ENCODE measurements at regions not wholly inside any gene's neighbourhood (a gene's known extent, or its start where the extent isn't known, plus 50 kb on each side); places are given as distances from the start of the nearest gene placed in this dataset.

- Histone ChIP-seq H3K9me1 (replicated peaks; ENCODE audit: control insufficient read depth, extremely low read depth, insufficient read depth, low read length) (no peaks in the 10 kb centered on the region), H3K4me1 (ENCODE audit: control insufficient read depth, extremely low read depth, insufficient read depth, low read length) (no peaks in the 10 kb centered on the region), H4K20me1 (replicated peaks; ENCODE audit: control insufficient read depth, extremely low read depth, insufficient read depth, low read length) (no peaks in the 10 kb centered on the region), H3K27ac (ENCODE audit: insufficient read depth, low read depth, low read length) (no peak overlapping the region), H3K79me2 (ENCODE audit: control insufficient read depth, insufficient read depth, low read length) (no peaks in the 10 kb centered on the region), H3K9ac (replicated peaks; ENCODE audit: extremely low read depth, insufficient read depth, low read length) (no peak overlapping the region), H3K4me2 (ENCODE audit: insufficient read depth, low read length) (no peak overlapping the region), H3K27me3 (ENCODE audit: control insufficient read depth in 2 of 2, insufficient read depth in 2 of 2, low read length in 2 of 2) (no peaks in the 10 kb centered on the region), H2AFZ (ENCODE audit: low read depth, low read length) (no peak overlapping the region), H3K36me3 (ENCODE audit: control insufficient read depth in 2 of 2, extremely low read depth in 1 of 2, insufficient read depth in 2 of 2, low read length in 2 of 2) (no peaks in the 10 kb centered on the region), H3K4me3 (replicated peaks in 1 of 3; ENCODE audit: insufficient read depth in 1 of 3, low read depth in 1 of 3, low read length in 3 of 3) (no peak overlapping the region), H3K9me3 (replicated peaks; ENCODE audit: control insufficient read depth, insufficient read depth, low read length) (no peaks in the 10 kb centered on the region)
- ChIA-PET CTCF (no interaction called here), POLR2A (no interaction called here)
- BruUV-seq (replicated peaks) = no TSS peak
- DNase-seq (ENCODE audit: low read depth, low spot score) (no peak), FAIRE-seq (no peak)
- intact Hi-C loops (cut with micrococcal nuclease) (no loop called here), dilution Hi-C loops (cut with MboI; ENCODE audit: extremely low pct_ligation_motif_present, low sequenced_read_pairs) (no loop called here)
- TF ChIP-seq FOS (IDR thresholded peaks at IDR 0.05; ENCODE audit: borderline replicate concordance, insufficient read depth, low read length) (no peak), MAX (IDR thresholded peaks at IDR 0.05; ENCODE audit: insufficient read depth, insufficient read length) (no peak), MYC (IDR thresholded peaks at IDR 0.05; ENCODE audit: low read depth, low read length) (no peak), POLR2AphosphoS5 (IDR thresholded peaks at IDR 0.05; ENCODE audit: insufficient read depth, low read depth, low read length) (no peak)
Measured at GRCh38 chr5:165305596-165305995, 1800.2 kb downstream of the MAT2B start.

GRCh38 chr5:165309446-165309845, 1804.0 kb downstream of the MAT2B start:
- H2AFZ ChIP-seq (ENCODE audit: low read depth, low read length) = no peak overlapping the region
- H3K9ac ChIP-seq (replicated peaks; ENCODE audit: extremely low read depth, insufficient read depth, low read length) = no peak overlapping the region
- DNase-seq (ENCODE audit: low read depth, low spot score) (no peak), FAIRE-seq (no peak)
- no peaks in the 10 kb centered on the region for H3K9me1 ChIP-seq (replicated peaks; ENCODE audit: control insufficient read depth, extremely low read depth, insufficient read depth, low read length)
- H3K36me3 ChIP-seq (ENCODE audit: control insufficient read depth in 2 of 2, extremely low read depth in 1 of 2, insufficient read depth in 2 of 2, low read length in 2 of 2) = no peaks in the 10 kb centered on the region
- no peaks in the 10 kb centered on the region for H3K27me3 ChIP-seq (ENCODE audit: control insufficient read depth in 2 of 2, insufficient read depth in 2 of 2, low read length in 2 of 2)
- dilution Hi-C loops (cut with MboI; ENCODE audit: extremely low pct_ligation_motif_present, low sequenced_read_pairs) = no loop called here
- no peak overlapping the region for H3K27ac ChIP-seq (ENCODE audit: insufficient read depth, low read depth, low read length)
- no peak overlapping the region for H3K4me3 ChIP-seq (replicated peaks in 1 of 3; ENCODE audit: insufficient read depth in 1 of 3, low read depth in 1 of 3, low read length in 3 of 3)
- no peaks in the 10 kb centered on the region for H3K4me1 ChIP-seq (ENCODE audit: control insufficient read depth, extremely low read depth, insufficient read depth, low read length)
- H3K79me2 ChIP-seq (ENCODE audit: control insufficient read depth, insufficient read depth, low read length) = no peaks in the 10 kb centered on the region
- H3K4me2 ChIP-seq (ENCODE audit: insufficient read depth, low read length) = no peak overlapping the region
- TF ChIP-seq POLR2A (IDR thresholded peaks at IDR 0.05; ENCODE audit: low read depth, low read length) (no peak), FOS (IDR thresholded peaks at IDR 0.05; ENCODE audit: borderline replicate concordance, insufficient read depth, low read length) (no peak), MYC (IDR thresholded peaks at IDR 0.05; ENCODE audit: low read depth, low read length) (no peak)
- ChIA-PET CTCF (no interaction called here), POLR2A (no interaction called here)
- no TSS peak for BruUV-seq (replicated peaks)
- intact Hi-C loops (cut with micrococcal nuclease) = no loop called here
- H4K20me1 ChIP-seq (replicated peaks; ENCODE audit: control insufficient read depth, extremely low read depth, insufficient read depth, low read length) = no peaks in the 10 kb centered on the region
- H3K9me3 ChIP-seq (replicated peaks; ENCODE audit: control insufficient read depth, insufficient read depth, low read length) = no peaks in the 10 kb centered on the region

Measured in endothelial cell of umbilical vein (primary cell).